IPS-18a (cell line): ENCODE measurements at regions not wholly inside any gene's neighbourhood (a gene's known extent, or its start where the extent isn't known, plus 50 kb on each side); places are given as distances from the start of the nearest gene placed in this dataset.

Source experiments
- H3K27ac ChIP-seq: one replicate; pipeline ENCODE4 v1.5.1; 2013; ENCODE audit warnings: low read length
- H3K27me3 ChIP-seq: one replicate; pipeline ENCODE4 v1.6.1; 2013; ENCODE audit warnings: mild to moderate bottlenecking, low read length; ENCODE audit not compliant: control insufficient read depth, insufficient read depth
- H3K36me3 ChIP-seq: one replicate; pipeline ENCODE4 v1.6.1; 2013; ENCODE audit warnings: low read depth, low read length; ENCODE audit not compliant: control insufficient read depth
- H3K4me1 ChIP-seq: one replicate; pipeline ENCODE4 v1.6.1; 2013; ENCODE audit warnings: low read depth, low read length; ENCODE audit not compliant: control insufficient read depth
- H3K4me3 ChIP-seq: one replicate; pipeline ENCODE4 v1.5.1; 2013; ENCODE audit warnings: low read length
- H3K9ac ChIP-seq: one replicate; pipeline ENCODE4 v1.6.1; 2013; ENCODE audit warnings: mild to moderate bottlenecking, low read length, moderate library complexity
- H3K9me3 ChIP-seq: one replicate; pipeline ENCODE4 v1.6.1; 2013; ENCODE audit warnings: low read depth, low read length; ENCODE audit not compliant: control insufficient read depth

DNA sequence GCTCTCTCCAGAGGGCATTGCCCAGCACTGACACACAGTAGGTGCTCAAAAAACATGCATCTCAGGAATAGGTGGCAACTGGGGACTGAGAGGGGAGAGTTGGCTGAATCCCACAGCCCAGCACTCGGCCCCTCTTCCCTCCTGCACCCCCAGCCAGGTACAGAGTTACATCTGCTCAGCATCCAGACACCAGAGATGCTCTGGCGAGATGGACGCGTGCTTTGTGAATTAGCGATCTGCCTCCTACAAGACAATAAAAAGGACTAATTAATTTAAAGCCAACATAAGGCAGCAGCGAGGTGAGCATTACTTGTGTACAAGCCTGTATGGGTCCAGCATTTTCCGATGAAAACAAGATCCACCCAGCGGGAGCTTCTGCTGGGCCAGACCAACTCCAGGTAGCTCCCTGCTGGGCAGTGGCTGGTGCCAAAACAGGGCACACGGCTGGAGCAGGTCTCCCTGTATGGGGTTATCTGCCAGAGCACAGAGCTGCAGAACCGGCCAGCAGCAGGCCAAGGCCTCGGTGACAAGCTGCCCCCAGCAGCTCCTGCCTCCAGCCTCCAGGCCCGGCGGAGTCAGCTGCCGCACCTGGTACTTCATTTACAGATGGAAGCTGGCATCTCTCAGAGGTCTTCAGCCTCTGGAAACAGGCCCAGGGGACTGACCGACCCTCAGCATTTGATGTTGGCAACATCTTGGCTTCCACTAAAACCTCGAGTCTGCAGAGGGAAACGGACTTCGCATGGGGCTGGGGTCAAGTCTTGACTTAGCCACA is 219.7 kb upstream of the SDK2 start:
- H3K27ac ChIP-seq: no peak overlapping the region
- H3K36me3 ChIP-seq: no peaks in the 10 kb centered on the region
- no peaks in the 10 kb centered on the region for H3K9me3 ChIP-seq
- H3K27me3 ChIP-seq: no peaks in the 10 kb centered on the region
- no peak overlapping the region for H3K9ac ChIP-seq
- no peaks in the 10 kb centered on the region for H3K4me1 ChIP-seq
- no peak overlapping the region for H3K4me3 ChIP-seq

DNA sequence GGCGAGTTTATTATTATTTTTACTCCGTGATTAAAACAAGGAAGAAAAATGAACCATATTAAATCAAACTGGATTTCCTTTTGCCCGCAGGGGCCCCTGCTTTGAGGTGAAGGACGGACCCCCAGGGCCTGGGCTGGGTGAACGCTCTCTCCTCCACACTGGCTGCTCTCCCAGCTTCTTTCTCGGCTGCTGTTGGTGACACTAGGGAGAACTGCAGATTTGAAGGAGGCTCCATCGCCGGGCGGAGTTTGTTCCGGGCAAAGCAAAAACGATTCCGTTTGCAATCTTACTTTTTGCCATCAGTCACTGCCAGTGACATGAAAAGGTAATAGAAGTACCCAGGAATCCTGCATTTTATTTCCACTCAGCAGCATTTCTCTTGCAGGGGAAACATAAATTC is 221.6 kb upstream of the SDK2 start:
- H3K9ac ChIP-seq: no peak overlapping the region
- no peak overlapping the region for H3K27ac ChIP-seq
- no peaks in the 10 kb centered on the region for H3K4me1 ChIP-seq
- H3K9me3 ChIP-seq: no peaks in the 10 kb centered on the region
- no peaks in the 10 kb centered on the region for H3K36me3 ChIP-seq
- H3K27me3 ChIP-seq: no peaks in the 10 kb centered on the region
- H3K4me3 ChIP-seq: no peak overlapping the region

DNA sequence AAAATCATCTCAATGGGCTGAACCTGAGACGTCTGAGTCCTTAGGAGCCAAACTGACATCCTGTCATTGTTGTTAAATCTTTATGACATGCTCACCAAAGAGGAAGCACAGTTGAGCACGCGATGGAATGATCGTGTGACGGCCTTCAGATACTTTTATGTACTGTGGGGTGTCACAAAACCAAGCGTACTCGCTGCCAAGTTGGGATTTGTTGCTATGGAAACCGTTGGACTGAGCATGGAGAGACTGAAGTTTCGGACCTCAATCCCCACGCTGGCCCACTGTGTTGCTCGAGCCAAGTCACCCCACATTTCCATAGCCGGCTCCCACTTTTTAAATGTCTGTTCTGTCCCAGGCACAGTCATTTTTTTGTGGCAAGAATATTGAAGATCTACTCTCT is 222.8 kb upstream of the SDK2 start:
- H3K27me3 ChIP-seq: no peaks in the 10 kb centered on the region
- no peak overlapping the region for H3K4me3 ChIP-seq
- H3K9ac ChIP-seq: no peak overlapping the region
- no peaks in the 10 kb centered on the region for H3K36me3 ChIP-seq
- H3K9me3 ChIP-seq: no peaks in the 10 kb centered on the region
- H3K27ac ChIP-seq: no peak overlapping the region
- H3K4me1 ChIP-seq: no peaks in the 10 kb centered on the region

- no peak overlapping the region for H3K4me3 ChIP-seq
- H3K36me3 ChIP-seq: no peaks in the 10 kb centered on the region
- no peak overlapping the region for H3K27ac ChIP-seq
- H3K9me3 ChIP-seq: no peaks in the 10 kb centered on the region
- H3K4me1 ChIP-seq: no peaks in the 10 kb centered on the region
- H3K27me3 ChIP-seq: no peaks in the 10 kb centered on the region
- H3K9ac ChIP-seq: no peak overlapping the region
Measured at GRCh38 chr17:73870068-73870467, 225.8 kb upstream of the SDK2 start.

DNA sequence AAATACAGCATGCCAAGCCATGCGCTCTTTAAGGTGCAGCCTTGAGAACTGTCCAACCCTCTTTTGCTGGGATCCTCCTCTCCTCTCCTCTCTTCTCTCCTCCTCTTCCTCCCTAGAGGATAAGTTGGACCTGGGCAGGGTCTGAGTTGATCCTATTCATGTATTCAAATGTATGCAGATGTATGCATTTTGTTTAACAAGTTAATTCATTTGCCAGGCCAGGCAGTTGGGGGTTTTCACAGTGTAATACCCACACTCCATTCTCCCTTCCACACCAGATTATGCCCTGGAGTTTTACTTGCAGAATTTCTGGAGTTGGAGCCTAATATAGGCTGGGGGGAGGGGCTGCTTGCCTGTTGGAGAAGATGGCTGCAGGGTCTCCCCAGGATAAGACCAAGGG is 226.2 kb upstream of the SDK2 start:
- Histone ChIP-seq H3K9me3 (no peaks in the 10 kb centered on the region), H3K27ac (no peak overlapping the region), H3K27me3 (no peaks in the 10 kb centered on the region), H3K4me3 (no peak overlapping the region), H3K4me1 (no peaks in the 10 kb centered on the region), H3K36me3 (no peaks in the 10 kb centered on the region), H3K9ac (no peak overlapping the region)

DNA sequence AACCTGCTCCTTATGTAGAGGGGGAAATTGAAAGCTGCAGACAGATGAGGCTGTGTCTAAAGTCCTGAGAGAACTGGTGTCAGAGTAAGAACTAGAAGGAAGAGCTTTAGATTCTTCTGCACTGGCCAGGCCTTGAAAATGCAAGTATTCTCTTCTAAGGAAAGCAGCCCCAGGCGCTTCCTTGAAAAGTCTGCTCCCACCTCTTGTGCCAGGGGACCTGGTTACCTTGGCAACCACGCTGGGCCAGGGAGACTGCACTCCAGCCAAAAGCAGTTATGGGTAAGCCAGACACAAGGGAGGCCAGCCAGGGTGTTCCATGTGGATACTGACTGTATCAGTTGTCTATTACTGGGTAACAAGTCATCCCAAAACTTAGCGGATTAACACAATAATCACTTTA is 228.6 kb upstream of the SDK2 start:
- H3K27me3 ChIP-seq: no peaks in the 10 kb centered on the region
- no peak overlapping the region for H3K9ac ChIP-seq
- H3K27ac ChIP-seq: no peak overlapping the region
- no peaks in the 10 kb centered on the region for H3K4me1 ChIP-seq
- H3K9me3 ChIP-seq: no peaks in the 10 kb centered on the region
- no peaks in the 10 kb centered on the region for H3K36me3 ChIP-seq
- H3K4me3 ChIP-seq: no peak overlapping the region

DNA sequence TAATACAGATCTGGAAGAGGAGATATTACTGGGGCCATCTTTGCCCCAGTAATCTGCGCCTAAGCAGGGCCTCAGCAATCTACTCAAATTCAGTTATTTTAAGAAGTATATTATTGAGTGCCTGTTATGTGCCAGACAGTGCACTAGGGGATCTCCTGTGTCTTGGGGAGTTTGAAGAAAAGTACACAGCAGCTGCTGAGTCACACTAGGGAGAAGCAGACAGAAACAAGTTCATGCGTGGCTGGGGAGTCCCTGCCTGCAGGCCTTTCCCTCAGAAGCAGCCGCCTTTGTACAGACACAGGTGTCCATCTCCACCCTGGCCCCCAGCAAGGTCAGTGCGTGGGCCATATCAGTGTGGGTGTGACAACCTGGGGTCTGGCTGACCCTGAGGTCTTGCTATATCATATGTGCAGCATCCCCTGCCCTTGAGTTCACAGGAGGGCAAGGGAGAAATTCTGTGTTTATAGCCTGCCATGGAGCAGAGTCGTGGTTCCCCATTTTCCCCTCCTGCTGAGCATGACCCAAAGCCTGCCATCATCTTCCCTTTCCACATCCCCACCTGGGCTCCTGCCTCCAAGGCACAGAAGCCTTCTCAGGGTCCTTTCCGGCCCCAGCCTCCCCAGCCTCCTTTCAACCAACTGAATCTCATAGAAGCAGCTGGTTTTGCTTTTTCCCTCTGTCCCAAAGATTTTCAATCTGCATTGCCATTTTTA is 229.9 kb upstream of the SDK2 start:
- Histone ChIP-seq H3K4me1 (no peaks in the 10 kb centered on the region), H3K9me3 (no peaks in the 10 kb centered on the region), H3K27me3 (no peaks in the 10 kb centered on the region), H3K9ac (no peak overlapping the region), H3K27ac (no peak overlapping the region), H3K36me3 (no peaks in the 10 kb centered on the region), H3K4me3 (no peak overlapping the region)

- no peak overlapping the region for H3K9ac ChIP-seq
- no peaks in the 10 kb centered on the region for H3K9me3 ChIP-seq
- H3K4me3 ChIP-seq: no peak overlapping the region
- H3K27ac ChIP-seq: no peak overlapping the region
- no peaks in the 10 kb centered on the region for H3K36me3 ChIP-seq
- H3K27me3 ChIP-seq: no peaks in the 10 kb centered on the region
- no peaks in the 10 kb centered on the region for H3K4me1 ChIP-seq
Measured at GRCh38 chr17:73875346-73875745, 231.1 kb upstream of the SDK2 start.

DNA sequence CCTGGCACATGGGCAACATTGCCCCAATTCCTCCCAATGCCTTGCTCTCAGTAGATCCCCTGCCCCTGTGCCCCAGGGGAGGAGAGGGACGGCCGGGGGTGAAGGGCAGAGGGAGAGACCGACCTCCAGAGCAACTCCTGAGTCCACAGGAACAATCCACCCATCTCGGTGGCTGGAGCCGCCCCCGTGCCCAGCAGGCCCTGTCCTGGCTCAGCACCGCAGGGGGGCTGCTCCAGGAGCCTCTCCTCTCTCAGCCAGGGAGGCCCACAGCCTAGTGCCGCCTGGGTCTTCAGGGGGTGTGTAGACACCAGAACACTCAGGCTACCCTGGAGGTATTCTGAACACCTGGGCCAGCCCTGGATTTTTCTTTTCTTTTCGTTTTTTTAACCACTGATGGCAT is 233.7 kb upstream of the SDK2 start:
- Histone ChIP-seq H3K27ac (no peak overlapping the region), H3K27me3 (no peaks in the 10 kb centered on the region), H3K4me1 (no peaks in the 10 kb centered on the region), H3K36me3 (no peaks in the 10 kb centered on the region), H3K9ac (no peak overlapping the region), H3K4me3 (no peak overlapping the region), H3K9me3 (no peaks in the 10 kb centered on the region)

DNA sequence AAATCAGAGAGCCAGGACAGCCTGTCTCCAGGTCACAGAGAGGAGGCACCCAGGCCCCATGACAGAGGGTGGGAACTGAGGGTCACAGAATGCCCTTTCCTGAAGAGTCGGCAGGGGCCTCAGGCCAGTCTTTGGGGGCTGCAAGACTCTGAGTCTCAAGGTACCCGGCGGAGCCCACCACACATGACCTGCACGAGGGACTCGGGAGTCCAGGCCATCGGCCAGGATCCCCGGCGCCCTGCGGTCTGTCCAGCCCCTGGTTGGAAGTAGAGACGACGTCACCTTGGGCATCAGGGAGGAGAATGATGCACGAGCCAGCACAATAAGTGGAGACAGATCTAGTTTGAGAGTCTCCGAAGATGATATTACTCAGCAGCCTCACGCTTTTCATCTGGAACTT is 234.7 kb upstream of the SDK2 start:
- no peak overlapping the region for H3K9ac ChIP-seq
- H3K27me3 ChIP-seq: no peaks in the 10 kb centered on the region
- no peak overlapping the region for H3K27ac ChIP-seq
- H3K36me3 ChIP-seq: no peaks in the 10 kb centered on the region
- no peak overlapping the region for H3K4me3 ChIP-seq
- no peaks in the 10 kb centered on the region for H3K4me1 ChIP-seq
- no peaks in the 10 kb centered on the region for H3K9me3 ChIP-seq

GRCh38 chr17:73879987-73880386 is 235.7 kb upstream of the SDK2 start:
- Histone ChIP-seq H3K27ac (no peak overlapping the region), H3K4me1 (no peaks in the 10 kb centered on the region), H3K9me3 (no peaks in the 10 kb centered on the region), H3K9ac (no peak overlapping the region), H3K36me3 (no peaks in the 10 kb centered on the region), H3K27me3 (no peaks in the 10 kb centered on the region), H3K4me3 (no peak overlapping the region)

DNA sequence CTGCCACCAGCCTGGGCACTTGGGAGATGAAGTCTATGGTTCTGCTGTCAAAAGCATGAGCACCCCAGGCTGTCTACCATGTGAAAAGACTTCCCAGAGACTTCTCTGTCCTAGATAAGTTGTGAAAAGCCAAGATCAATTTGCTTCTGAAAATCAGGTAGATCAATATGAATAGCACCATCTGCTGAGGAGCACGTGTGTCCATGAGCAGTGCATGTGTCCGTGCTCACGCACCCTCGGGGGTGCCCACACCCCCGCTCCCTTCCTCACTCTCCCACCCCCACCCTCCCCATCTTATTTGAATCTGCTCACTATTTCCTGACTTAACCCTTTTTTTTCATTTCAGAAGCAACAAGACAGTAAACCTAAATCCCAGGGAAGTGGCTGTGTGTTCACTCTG is 238.3 kb upstream of the SDK2 start:
- Histone ChIP-seq H3K9me3 (no peaks in the 10 kb centered on the region), H3K4me3 (no peak overlapping the region), H3K27me3 (no peaks in the 10 kb centered on the region)

More for the DNA sequence above, 238.3 kb upstream of the SDK2 start:
- H3K4me1 ChIP-seq: no peaks in the 10 kb centered on the region
- H3K9ac ChIP-seq: no peak overlapping the region
- no peak overlapping the region for H3K27ac ChIP-seq
- no peaks in the 10 kb centered on the region for H3K36me3 ChIP-seq
